Activated B cell treated with CpG ODN at 0.5 μM for 24 hours (primary cell): ENCODE measurements at regions not wholly inside any gene's neighbourhood (a gene's known extent, or its start where the extent isn't known, plus 50 kb on each side); places are given as distances from the start of the nearest gene placed in this dataset.

Experiments
- ATAC-seq: fragments of 200-7000 bp; cut with Tn5 transposase; one replicate; pipeline ENCODE4 v1.10.0; 2021; ENCODE audit warnings: low read depth, mild to moderate bottlenecking, moderate library complexity
- CTCF ChIA-PET: fragments of 350-600 bp; sonication (Branson Sonifier 250); formaldehyde crosslinking; loops from one replicate; lab custom pipeline; 2021; ENCODE audit warnings: antibody characterized with exemption; lab: Charles Lee
- POLR2A ChIA-PET: fragments of 350-600 bp; sonication (Branson Sonifier 250); formaldehyde crosslinking; loops from one replicate; lab custom pipeline; 2021; ENCODE audit warnings: antibody characterized with exemption; lab: Charles Lee
- DNase-seq: peaks from one replicate; pipeline ENCODE4 v3.0.0; 2022
- H3K27ac Mint-ChIP-seq: one replicate; pipeline ENCODE4 v1.8.0; 2020; ENCODE audit warnings: mixed read lengths
- H3K27me3 Mint-ChIP-seq: one replicate; pipeline ENCODE4 v1.8.0; 2021; ENCODE audit warnings: mixed read lengths
- H3K36me3 Mint-ChIP-seq: one replicate; pipeline ENCODE4 v1.8.0; 2021; ENCODE audit warnings: low read depth, mixed read lengths
- H3K4me1 Mint-ChIP-seq: one replicate; pipeline ENCODE4 v1.8.0; 2021; ENCODE audit warnings: mixed read lengths
- H3K4me3 Mint-ChIP-seq: one replicate; pipeline ENCODE4 v1.8.0; 2020; ENCODE audit warnings: mild to moderate bottlenecking, mixed read lengths
- H3K9me3 Mint-ChIP-seq: one replicate; pipeline ENCODE4 v1.8.0; 2020; ENCODE audit warnings: mixed read lengths
- intact Hi-C: fragments of 100-400 bp; cut with micrococcal nuclease; formaldehyde crosslinking; loops from one replicate; pipeline ENCODE4 v1.15.1; 2024
- TF ChIP-seq, protein P1 (sequence below): fragments of 200-600 bp; IDR thresholded peaks from one replicate; pipeline ENCODE4 v1.8.0; 2022; ENCODE audit warnings: antibody characterized with exemption, mild to moderate bottlenecking

DNA sequence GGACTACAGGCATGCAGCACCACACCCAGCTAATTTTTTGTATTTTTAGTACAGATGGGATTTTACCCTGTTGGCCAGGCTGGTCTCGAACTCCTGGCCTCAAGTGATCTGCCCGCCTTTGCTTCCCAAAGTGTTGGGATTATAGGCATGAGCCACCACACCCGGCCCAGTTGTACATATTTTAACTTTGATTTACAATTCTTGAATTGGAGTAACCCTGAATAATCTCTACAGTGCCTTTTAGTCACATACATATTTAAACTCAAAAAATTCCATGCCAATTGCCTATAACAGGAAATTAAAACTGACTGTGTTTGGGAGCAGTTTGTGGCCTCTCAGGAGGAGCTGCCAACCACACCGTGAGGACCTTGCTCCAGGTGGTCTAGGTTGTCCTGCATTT lies 199.8 kb upstream of the PDE10A start:
- Mint-ChIP-seq H3K27me3 (peaks cover 11% of the 10 kb centered on the region), H3K4me3 (no peak overlapping the region), H3K36me3 (no peaks in the 10 kb centered on the region), H3K4me1 (no peaks in the 10 kb centered on the region), H3K27ac (no peak overlapping the region), H3K9me3 (peaks cover 10% of the 10 kb centered on the region)
- CTCF ChIA-PET = no interaction called here
- ATAC-seq = no peak
- DNase-seq = no peak
- TF ChIP-seq, protein P1, sequence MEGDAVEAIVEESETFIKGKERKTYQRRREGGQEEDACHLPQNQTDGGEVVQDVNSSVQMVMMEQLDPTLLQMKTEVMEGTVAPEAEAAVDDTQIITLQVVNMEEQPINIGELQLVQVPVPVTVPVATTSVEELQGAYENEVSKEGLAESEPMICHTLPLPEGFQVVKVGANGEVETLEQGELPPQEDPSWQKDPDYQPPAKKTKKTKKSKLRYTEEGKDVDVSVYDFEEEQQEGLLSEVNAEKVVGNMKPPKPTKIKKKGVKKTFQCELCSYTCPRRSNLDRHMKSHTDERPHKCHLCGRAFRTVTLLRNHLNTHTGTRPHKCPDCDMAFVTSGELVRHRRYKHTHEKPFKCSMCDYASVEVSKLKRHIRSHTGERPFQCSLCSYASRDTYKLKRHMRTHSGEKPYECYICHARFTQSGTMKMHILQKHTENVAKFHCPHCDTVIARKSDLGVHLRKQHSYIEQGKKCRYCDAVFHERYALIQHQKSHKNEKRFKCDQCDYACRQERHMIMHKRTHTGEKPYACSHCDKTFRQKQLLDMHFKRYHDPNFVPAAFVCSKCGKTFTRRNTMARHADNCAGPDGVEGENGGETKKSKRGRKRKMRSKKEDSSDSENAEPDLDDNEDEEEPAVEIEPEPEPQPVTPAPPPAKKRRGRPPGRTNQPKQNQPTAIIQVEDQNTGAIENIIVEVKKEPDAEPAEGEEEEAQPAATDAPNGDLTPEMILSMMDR = no peak
- POLR2A ChIA-PET = no interaction called here
- intact Hi-C loops = no loop called here

DNA sequence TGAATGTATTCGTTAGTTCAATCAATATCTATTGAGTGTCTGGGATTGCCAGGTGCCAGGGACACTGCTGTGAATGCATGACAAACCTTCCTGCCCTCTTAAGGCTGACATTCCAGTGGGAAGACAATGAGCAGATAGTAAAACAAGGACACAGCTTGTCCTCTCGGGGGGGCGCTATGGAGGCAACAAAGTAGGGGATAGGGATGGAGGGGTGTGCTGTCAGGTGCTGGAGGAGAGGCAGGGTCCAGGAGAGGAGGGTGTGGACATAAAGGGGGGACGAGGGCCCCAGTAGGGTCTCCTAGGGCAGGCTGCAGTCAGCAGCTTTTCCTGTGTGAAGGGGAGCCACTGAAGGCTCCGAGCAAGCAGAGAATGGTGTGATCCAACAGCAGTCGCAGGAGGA lies 198.2 kb upstream of the PDE10A start:
- no peak for ATAC-seq
- CTCF ChIA-PET = no interaction called here
- POLR2A ChIA-PET = no interaction called here
- Mint-ChIP-seq H3K4me3 (no peak overlapping the region), H3K27me3 (peaks cover 11% of the 10 kb centered on the region), H3K27ac (no peak overlapping the region), H3K9me3 (peaks cover 8% of the 10 kb centered on the region), H3K36me3 (no peaks in the 10 kb centered on the region), H3K4me1 (no peaks in the 10 kb centered on the region)
- TF ChIP-seq, protein P1 = no peak
- intact Hi-C loops = no loop called here
- DNase-seq = no peak

DNA sequence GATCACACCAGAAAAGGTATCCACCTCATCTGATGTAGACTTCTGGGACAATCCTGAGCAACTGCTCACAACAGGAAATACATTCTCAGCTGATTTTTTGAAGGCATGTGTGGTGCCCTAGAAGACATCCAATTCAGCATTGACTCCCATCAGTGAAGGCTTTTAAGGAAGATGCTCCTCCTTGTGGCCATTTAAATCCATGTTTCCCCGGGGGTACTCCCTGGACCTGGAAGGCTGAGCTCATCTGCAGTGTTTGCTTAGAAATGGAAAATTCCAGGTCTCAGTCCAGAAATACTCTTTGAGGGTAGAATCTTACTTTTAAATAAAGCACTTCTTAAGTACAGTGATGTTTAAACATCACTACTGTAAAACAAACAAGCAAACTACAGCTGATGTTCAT lies 195.5 kb upstream of the PDE10A start:
- intact Hi-C loops = no loop called here
- no peak overlapping the region for H3K4me3 Mint-ChIP-seq
- TF ChIP-seq, protein P1 = no peak
- ChIA-PET CTCF (interaction anchor here (1.4 kb wide), 1 partner anchor 8 kb away, joined by 5 read pairs; no protein-coding TSS in a partner anchor), POLR2A (no interaction called here)
- H3K27me3 Mint-ChIP-seq = peaks cover 14% of the 10 kb centered on the region
- no peaks in the 10 kb centered on the region for H3K4me1 Mint-ChIP-seq
- no peaks in the 10 kb centered on the region for H3K36me3 Mint-ChIP-seq
- H3K9me3 Mint-ChIP-seq = no peaks in the 10 kb centered on the region
- H3K27ac Mint-ChIP-seq = no peak overlapping the region
- DNase-seq (no peak), ATAC-seq (no peak)

GRCh38 chr6:165855856-165856255 lies 192.8 kb upstream of the PDE10A start:
- Mint-ChIP-seq H3K27me3 (peaks cover 24% of the 10 kb centered on the region), H3K9me3 (no peaks in the 10 kb centered on the region), H3K36me3 (no peaks in the 10 kb centered on the region), H3K4me1 (no peaks in the 10 kb centered on the region), H3K27ac (no peak overlapping the region), H3K4me3 (no peak overlapping the region)
- CTCF ChIA-PET = no interaction called here
- TF ChIP-seq, protein P1 = no peak
- ATAC-seq (no peak), DNase-seq (no peak)
- intact Hi-C loops = no loop called here
- POLR2A ChIA-PET = no interaction called here

GRCh38 chr6:165854863-165855593 lies 192.0 kb upstream of the PDE10A start:
- H3K27ac Mint-ChIP-seq = no peak overlapping the region
- no peaks in the 10 kb centered on the region for H3K4me1 Mint-ChIP-seq
- H3K36me3 Mint-ChIP-seq = no peaks in the 10 kb centered on the region
- TF ChIP-seq, protein P1 = no peak
- POLR2A ChIA-PET = no interaction called here
- no peak for DNase-seq
- CTCF ChIA-PET = no interaction called here
- ATAC-seq = no peak
- no peaks in the 10 kb centered on the region for H3K9me3 Mint-ChIP-seq
- H3K27me3 Mint-ChIP-seq = peaks cover 30% of the 10 kb centered on the region
- H3K4me3 Mint-ChIP-seq = no peak overlapping the region
- intact Hi-C loops = no loop called here
